ENCODE measurements at regions not wholly inside any gene's neighbourhood (a gene's known extent, or its start where the extent isn't known, plus 50 kb on each side); places are given as distances from the start of the nearest gene placed in this dataset.

DNA sequence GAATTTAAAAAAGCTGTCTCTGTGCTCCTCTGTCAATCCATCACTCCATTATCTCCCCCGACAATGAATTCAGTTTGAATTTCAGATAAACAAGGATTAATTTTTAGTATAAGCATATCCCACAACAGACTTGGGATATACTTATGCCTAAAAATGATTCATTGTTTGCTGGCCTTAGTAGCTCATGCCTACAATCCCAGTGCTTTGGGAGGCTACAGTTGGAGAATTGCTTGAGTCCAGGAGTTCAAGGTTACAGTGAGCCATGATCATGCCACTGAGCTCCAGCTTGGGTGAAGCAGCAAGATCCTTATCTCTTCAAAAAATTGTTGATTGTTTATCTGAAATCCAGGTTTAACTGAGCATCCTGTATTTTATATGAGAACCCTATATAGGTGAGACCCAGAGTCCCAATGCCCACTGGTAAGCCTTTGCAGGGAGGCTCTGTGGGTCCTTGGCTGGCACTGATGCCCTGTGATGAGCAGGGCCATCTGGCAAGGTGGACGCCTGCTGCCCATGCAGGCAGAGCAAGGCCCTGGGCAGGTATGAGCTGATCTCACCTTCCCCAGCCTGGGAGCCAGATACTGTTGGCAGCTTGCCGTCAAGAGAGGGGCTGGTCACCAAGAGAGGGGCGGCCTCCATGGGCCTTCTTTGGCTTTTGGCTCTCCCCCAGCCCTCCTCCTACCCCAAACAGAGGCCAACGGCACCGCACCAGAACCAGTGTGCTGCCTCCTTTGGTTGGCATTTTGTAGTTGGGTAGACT lies 158.7 kb downstream of the SEC14L1 start:
- no peak for TF ChIP-seq CTCF (conservative IDR thresholded peaks at IDR 0.05)
- TF ChIP-seq ZFX (IDR thresholded peaks at IDR 0.05): no peak

Measured in C4-2B (cell line).